HEK293T (cell line): ENCODE measurements at regions not wholly inside any gene's neighbourhood (a gene's known extent, or its start where the extent isn't known, plus 50 kb on each side); places are given as distances from the start of the nearest gene placed in this dataset.
A peak's percentile ranks its signal among the peaks of the same experiment; 100 is the strongest.

ENCODE experiments used
- CTCF ChIA-PET: fragments of 350-600 bp; formaldehyde crosslinking; extraction: SDS; loops from one replicate; lab custom pipeline; 2021; ENCODE audit warnings: antibody characterized with exemption, inconsistent platforms; lab: Yijun Ruan, JAX
- POLR2A ChIA-PET: fragments of 350-600 bp; formaldehyde crosslinking; extraction: SDS; loops from one replicate; lab custom pipeline; 2020; ENCODE audit warnings: antibody characterized with exemption, inconsistent platforms; lab: Yijun Ruan, JAX
- DNase-seq: peaks from one replicate; pipeline ENCODE4 v3.0.0; 2012; ENCODE audit warnings: mixed read lengths; ENCODE audit errors: extremely low spot score
- ARNT ChIP-seq: fragments of 450-650 bp; IDR thresholded peaks from 2 replicates; pipeline ENCODE4 v1.6.1; 2017; ENCODE audit warnings: mild to moderate bottlenecking
- BHLHE40 ChIP-seq: fragments of 450-650 bp; IDR thresholded peaks from 2 replicates; pipeline ENCODE4 v1.6.1; 2016; ENCODE audit warnings: mild to moderate bottlenecking, moderate library complexity, borderline replicate concordance
- CTBP1 ChIP-seq: fragments of 450-650 bp; IDR thresholded peaks from 2 replicates; pipeline ENCODE4 v1.6.1; 2016; ENCODE audit warnings: borderline replicate concordance
- ELF4 ChIP-seq: fragments of 450-650 bp; IDR thresholded peaks from 2 replicates; pipeline ENCODE4 v1.6.1; 2017; ENCODE audit warnings: antibody characterized with exemption
- FOXA1 ChIP-seq: fragments of 450-650 bp; IDR thresholded peaks from 2 replicates; pipeline ENCODE4 v1.6.1; 2016; ENCODE audit warnings: mild to moderate bottlenecking
- FOXK2 ChIP-seq: fragments of 450-650 bp; IDR thresholded peaks from 2 replicates; pipeline ENCODE4 v1.6.1; 2016; ENCODE audit warnings: mild to moderate bottlenecking
- FOXM1 ChIP-seq: fragments of 450-650 bp; IDR thresholded peaks from 2 replicates; pipeline ENCODE4 v1.6.1; 2017; ENCODE audit warnings: mild to moderate bottlenecking, borderline replicate concordance
- HDGF ChIP-seq: fragments of 450-650 bp; IDR thresholded peaks from 2 replicates; pipeline ENCODE4 v1.6.1; 2017; ENCODE audit warnings: antibody characterized with exemption, borderline replicate concordance
- L3MBTL2 ChIP-seq: fragments of 450-650 bp; conservative IDR thresholded peaks from 2 replicates; pipeline ENCODE4 v1.6.1; 2016; ENCODE audit warnings: mild to moderate bottlenecking
- LEF1 ChIP-seq: fragments of 450-650 bp; IDR thresholded peaks from 2 replicates; pipeline ENCODE4 v1.6.1; 2017; ENCODE audit warnings: mild to moderate bottlenecking, borderline replicate concordance
- NFRKB ChIP-seq: fragments of 450-650 bp; IDR thresholded peaks from 2 replicates; pipeline ENCODE4 v1.6.1; 2016; ENCODE audit warnings: mild to moderate bottlenecking, moderate library complexity
- PKNOX1 ChIP-seq: fragments of 450-650 bp; IDR thresholded peaks from 2 replicates; pipeline ENCODE4 v1.6.1; 2016
- SP1 ChIP-seq: fragments of 450-650 bp; IDR thresholded peaks from 2 replicates; pipeline ENCODE4 v1.6.1; 2017
- SUZ12 ChIP-seq: fragments of 450-650 bp; IDR thresholded peaks from 2 replicates; pipeline ENCODE4 v1.6.1; 2016; ENCODE audit warnings: mild to moderate bottlenecking
- TARDBP ChIP-seq: fragments of 450-650 bp; IDR thresholded peaks from 2 replicates; pipeline ENCODE4 v1.6.1; 2016
- ZNF384 ChIP-seq: fragments of 450-650 bp; IDR thresholded peaks from 2 replicates; pipeline ENCODE4 v1.6.1; 2016

GRCh38 chr6:120005292-120005976 lies 655.9 kb upstream of the MAN1A1 start:
- peak; percentile 16 for DNase-seq
- CTCF ChIA-PET = no interaction called here
- POLR2A ChIA-PET = no interaction called here
- TF ChIP-seq CTBP1 = no peak
- no peak for TF ChIP-seq FOXA1
- TF ChIP-seq ARNT = no peak
- no peak for TF ChIP-seq L3MBTL2
- no peak for TF ChIP-seq HDGF
- no peak for TF ChIP-seq LEF1
- TF ChIP-seq TARDBP = no peak
- TF ChIP-seq FOXK2 = no peak
- TF ChIP-seq ZNF384 = no peak
- no peak for TF ChIP-seq PKNOX1
- no peak for TF ChIP-seq BHLHE40

- no peak for DNase-seq
- CTCF ChIA-PET = no interaction called here
- POLR2A ChIA-PET = no interaction called here
- TF ChIP-seq NFRKB = no peak
- TF ChIP-seq SUZ12 = no peak
- no peak for TF ChIP-seq FOXA1
- TF ChIP-seq BHLHE40 = no peak
- TF ChIP-seq ARNT = no peak
- no peak for TF ChIP-seq ELF4
- no peak for TF ChIP-seq L3MBTL2
- no peak for TF ChIP-seq PKNOX1
- TF ChIP-seq ZNF384 = no peak
These were observed 637.5 kb upstream of the MAN1A1 start for GRCh38 chr6:119986934-119987549.

GRCh38 chr6:119985952-119986736 lies 636.6 kb upstream of the MAN1A1 start:
- ChIA-PET POLR2A (no interaction called here), CTCF (no interaction called here)
- DNase-seq = no peak
- TF ChIP-seq CTBP1 (no peak), PKNOX1 (no peak), NFRKB (no peak), LEF1 (no peak), SUZ12 (no peak)

- TF ChIP-seq ELF4 = no peak
- TF ChIP-seq HDGF = no peak
- TF ChIP-seq FOXK2 = no peak
- no peak for TF ChIP-seq PKNOX1
- no peak for TF ChIP-seq FOXA1
- no peak for TF ChIP-seq SUZ12
- TF ChIP-seq ARNT = no peak
- no peak for TF ChIP-seq BHLHE40
- TF ChIP-seq LEF1 = no peak
- no peak for TF ChIP-seq SP1
- no peak for TF ChIP-seq NFRKB
- TF ChIP-seq FOXM1 = no peak
- no peak for TF ChIP-seq TARDBP
- TF ChIP-seq CTBP1 = no peak
- TF ChIP-seq L3MBTL2 = no peak
- no peak for TF ChIP-seq ZNF384
- ChIA-PET CTCF (no interaction called here), POLR2A (no interaction called here)
- DNase-seq = no peak
These were observed 631.2 kb upstream of the MAN1A1 start for GRCh38 chr6:119980802-119981201.

- DNase-seq = no peak
- POLR2A ChIA-PET = no interaction called here
These were observed 630.3 kb upstream of the MAN1A1 start for GRCh38 chr6:119979862-119980261.

More at GRCh38 chr6:119979862-119980261, 630.3 kb upstream of the MAN1A1 start:
- CTCF ChIA-PET = interaction anchor here (0.6 kb wide), 1 partner anchor 817 kb away, joined by 4 read pairs; no protein-coding TSS in a partner anchor
- TF ChIP-seq TARDBP = no peak
